ENCODE measurements at regions not wholly inside any gene's neighbourhood (a gene's known extent, or its start where the extent isn't known, plus 50 kb on each side); places are given as distances from the start of the nearest gene placed in this dataset.

GRCh38 chr1:58890609-58891008, 106.8 kb upstream of the JUN start:
- DNase-seq (ENCODE audit: low spot score): no peak

GRCh38 chr1:58891347-58891746, 107.5 kb upstream of the JUN start:
- DNase-seq (ENCODE audit: low spot score): no peak

- DNase-seq (ENCODE audit: low spot score): no peak
Measured at GRCh38 chr1:58893257-58893869, 109.5 kb upstream of the JUN start.

- DNase-seq (ENCODE audit: low spot score): no peak
Measured at GRCh38 chr1:58895082-58895481, 111.2 kb upstream of the JUN start.

GRCh38 chr1:58895559-58896145, 111.8 kb upstream of the JUN start:
- no peak for DNase-seq (ENCODE audit: low spot score)

DNA sequence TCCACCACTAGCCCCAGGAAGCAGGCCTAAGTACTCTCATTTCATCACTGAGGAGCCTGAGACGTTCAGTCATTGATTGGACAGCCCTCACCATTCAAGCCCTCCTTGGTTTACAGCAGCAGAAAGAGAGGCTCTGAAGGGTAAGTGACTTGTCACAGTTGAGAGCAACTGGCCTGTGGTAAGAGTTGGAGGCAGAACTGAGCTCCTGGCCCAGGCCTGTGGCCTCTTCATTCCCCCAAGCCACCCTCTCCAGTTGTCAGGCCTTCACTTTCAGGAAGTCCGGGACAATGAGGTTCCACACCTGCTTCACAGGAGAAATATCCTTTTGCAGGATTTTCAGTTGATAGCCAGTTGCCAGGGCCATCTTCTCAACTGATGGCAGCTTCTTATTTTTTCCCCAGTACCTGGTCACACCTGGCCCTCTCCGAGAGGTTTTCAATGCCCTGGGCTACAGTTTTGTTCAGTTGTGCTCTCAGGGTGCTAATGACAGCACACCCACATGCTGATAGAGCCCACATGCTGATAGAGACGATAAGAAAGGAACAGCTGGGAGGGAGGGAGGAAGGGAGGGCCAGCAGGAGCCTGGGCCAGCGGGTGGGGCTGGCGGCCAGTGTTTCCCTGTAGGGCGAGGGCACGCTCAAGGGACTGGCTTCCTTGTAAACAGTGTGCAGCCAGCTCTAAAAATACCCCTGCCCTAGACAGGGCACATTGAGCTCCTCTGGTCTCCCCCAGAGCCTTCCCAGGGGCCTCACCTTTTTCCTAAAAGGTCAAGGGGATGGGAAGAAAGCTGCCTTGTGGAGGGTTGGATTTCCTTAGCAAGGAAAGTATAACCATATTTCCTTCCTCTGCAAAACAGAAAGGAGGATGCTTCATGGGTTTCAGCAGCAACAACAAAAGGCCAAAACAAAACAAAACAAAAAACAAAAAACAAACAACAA, 112.7 kb upstream of the JUN start:
- no peak for DNase-seq (ENCODE audit: low spot score)

DNA sequence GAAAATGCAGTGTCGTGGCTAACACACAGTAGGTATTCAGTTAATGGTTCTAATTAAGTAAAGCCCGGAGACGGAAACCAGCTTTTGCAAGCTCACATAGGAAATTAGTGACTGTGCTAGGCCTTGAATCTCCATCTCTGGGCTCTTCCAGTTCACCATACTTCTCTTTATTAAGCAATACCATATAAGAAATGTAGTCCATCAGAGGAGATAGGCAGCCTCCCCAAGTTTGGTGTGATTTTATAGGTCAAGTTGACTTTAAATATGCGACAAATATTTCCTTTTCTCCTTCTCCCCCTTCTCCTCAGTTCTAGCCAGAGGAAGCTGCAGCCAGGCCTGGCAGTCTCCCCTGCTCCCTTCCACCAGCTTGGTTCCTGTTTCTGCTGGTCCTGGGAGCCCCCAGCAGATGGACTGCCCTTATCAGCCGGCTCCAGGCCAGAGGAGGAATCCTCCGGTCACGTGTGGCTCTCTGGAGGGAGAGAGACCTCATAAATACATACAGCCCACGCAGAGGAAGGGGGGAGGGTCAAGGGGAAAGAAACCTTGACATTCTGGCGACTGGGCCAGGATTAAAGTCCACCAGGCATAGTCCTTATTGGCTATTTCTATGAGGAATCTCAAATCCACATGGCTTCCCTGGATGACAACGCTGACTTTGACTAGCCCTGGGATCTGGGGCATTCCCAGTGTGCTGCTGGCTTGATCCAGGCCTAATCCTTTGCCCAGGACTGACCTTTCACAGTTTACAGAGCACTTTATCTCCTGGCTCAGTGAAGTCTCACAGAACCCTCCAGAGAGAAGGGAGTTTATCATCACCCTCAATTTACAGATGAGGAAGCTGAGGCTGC, 115.1 kb upstream of the JUN start:
- no peak for DNase-seq (ENCODE audit: low spot score)

DNA sequence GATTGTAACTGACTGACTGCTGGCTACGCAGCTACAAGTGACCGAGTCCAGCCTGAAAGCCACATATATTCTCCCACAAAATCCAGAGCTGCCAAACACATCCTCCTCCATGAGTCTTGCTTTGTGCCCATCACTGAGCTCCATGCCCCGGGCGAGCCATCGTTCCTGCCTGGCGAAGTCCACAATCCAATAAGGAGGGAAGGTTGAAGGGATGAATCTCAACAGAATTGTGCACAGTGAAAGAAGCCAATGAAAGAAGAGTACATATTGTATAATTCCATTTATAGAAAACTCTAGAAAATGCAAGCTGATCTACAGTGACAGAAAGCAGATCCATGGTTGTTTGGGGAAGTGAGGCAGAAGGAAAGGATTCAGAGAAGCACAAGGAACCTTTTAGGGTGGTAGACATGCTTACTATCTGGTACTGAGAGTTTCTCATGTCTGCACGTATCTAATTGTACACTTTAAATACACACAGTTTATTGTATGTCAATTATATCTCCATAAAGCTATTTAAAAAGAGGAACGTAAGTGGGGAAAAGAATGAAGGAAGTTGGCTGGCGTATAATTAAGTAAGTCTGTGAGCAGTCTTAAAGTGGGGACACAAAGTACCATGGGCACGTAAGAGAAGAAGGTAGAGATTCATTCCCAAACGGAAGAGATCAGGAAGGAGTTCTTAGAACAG, 115.9 kb upstream of the JUN start:
- no peak for DNase-seq (ENCODE audit: low spot score)

DNA sequence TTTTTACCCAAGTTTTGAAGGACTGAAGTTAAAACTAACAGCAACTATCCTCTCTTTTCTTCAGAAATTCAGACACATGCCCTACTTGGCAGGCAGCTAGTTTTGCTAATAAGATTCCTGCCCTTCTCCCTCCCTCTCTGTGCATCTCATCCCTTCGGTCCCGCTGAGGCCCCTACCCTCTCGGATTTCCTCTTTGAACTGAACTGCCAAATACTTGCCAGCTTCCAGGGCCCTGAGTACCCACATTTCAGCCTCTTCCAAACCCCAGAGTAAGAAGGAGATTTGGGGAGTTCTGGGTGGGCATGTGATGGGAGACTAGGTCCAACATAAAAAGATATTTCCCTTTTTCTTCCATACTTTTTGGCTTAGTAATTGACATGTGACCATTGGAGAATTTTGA, 116.5 kb upstream of the JUN start:
- DNase-seq (ENCODE audit: low spot score): no peak

- DNase-seq (ENCODE audit: low spot score): no peak
Measured at GRCh38 chr1:58901008-58901407, 117.2 kb upstream of the JUN start.

DNA sequence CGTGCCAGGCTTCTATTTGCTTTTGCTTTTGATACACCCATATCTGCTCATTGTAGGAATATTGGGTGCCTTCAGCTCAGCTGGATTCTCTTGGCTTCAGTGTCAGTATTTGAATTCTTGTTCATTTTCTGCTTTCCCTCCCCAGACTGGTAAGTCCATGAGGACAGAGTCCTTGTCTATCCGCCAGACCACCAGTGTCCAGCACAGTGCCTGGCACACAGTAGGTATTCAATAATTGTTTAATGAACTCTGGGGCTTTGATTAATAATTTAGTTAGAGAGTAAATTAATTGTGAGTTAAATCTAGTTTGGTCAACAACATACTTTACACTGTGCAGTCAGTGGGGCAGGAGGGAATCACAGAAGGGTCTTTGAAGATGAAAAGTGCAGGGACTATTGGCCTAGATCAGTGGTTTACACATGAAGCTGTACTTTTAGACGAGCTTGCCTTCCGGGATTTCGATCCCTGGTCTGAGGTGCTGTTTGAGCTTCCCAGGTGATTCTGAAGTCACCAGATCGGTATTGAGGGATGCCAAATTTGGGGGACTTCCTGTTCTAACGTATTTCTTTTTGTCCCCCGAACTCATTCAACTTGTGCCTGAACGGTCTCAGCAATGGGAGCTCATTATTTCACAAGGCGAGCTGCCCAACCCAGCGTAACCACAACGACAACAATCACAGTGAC, 119.1 kb upstream of the JUN start:
- no peak for DNase-seq (ENCODE audit: low spot score)

DNA sequence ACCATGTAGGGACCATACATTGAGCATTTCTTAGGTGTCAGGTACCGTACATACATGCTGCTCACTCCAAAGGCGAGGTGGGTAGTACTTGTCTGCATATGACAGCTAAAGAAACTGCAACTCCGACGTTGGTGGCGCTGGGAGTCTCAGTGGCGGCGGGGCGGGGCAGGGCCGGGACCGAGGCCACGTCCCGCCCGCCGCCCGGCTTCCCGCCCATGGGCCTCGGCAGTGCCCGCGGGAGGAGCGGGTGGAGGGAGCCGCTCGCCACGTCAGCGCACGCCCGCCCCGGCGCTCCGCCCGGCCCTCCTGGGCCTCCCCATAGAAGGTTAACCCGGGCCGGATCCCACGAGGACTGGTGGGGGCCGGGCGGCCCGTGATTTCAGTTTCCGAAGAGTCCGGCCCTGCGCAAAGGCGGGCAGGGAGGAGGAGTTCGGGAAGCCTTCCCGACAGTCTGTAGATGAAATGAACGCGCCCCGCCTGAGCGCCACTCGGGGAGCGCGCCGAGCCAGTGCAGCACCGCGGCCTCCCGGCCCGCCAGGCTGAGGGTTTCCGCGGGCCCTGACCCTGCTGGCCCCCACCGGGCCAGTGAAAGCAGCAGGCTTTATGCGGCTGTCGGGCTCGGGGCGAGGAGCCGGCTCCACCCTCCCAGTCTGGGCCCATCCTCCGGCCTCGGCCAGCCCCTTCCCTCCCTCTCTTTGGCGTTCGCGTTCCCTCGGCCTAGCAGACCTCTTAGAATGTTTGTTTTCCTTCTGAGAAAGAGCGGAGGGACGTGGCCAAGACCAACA, 119.9 kb upstream of the JUN start:
- DNase-seq (ENCODE audit: low spot score): peak; percentile 98

- DNase-seq (ENCODE audit: low spot score): no peak
Measured at GRCh38 chr1:58904299-58905125, 120.7 kb upstream of the JUN start.

GRCh38 chr1:58905126-58905490, 121.3 kb upstream of the JUN start:
- no peak for DNase-seq (ENCODE audit: low spot score)

DNA sequence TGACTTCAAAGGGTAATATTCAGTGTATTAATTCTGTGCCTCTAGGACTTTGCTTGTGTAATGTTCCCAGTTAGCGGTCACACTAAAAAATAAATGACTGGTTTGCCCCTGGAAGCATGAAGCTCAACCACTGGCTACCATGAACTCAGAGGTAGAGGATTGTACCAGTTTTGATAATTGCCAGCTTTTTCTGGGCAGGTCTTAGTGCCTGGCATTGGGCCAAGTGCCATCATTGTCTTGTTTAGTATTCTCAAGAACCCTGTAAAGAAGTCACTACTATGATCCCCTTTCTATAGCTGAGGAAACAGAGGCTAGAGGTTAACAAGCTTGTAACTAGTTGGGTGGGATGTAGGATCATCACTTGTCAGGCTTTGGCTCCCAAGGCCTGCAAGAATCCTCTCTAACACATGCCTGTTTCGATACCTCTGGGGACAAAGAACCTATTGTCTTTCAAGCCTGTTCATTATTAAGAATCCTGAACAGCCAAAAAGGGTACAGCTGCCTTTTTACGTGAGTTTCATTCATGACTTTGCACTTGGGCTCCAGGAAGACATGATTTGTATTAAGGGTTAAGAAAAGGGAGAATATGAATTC, 121.9 kb upstream of the JUN start:
- no peak for DNase-seq (ENCODE audit: low spot score)

GRCh38 chr1:58907398-58907797, 123.6 kb upstream of the JUN start:
- no peak for DNase-seq (ENCODE audit: low spot score)

DNA sequence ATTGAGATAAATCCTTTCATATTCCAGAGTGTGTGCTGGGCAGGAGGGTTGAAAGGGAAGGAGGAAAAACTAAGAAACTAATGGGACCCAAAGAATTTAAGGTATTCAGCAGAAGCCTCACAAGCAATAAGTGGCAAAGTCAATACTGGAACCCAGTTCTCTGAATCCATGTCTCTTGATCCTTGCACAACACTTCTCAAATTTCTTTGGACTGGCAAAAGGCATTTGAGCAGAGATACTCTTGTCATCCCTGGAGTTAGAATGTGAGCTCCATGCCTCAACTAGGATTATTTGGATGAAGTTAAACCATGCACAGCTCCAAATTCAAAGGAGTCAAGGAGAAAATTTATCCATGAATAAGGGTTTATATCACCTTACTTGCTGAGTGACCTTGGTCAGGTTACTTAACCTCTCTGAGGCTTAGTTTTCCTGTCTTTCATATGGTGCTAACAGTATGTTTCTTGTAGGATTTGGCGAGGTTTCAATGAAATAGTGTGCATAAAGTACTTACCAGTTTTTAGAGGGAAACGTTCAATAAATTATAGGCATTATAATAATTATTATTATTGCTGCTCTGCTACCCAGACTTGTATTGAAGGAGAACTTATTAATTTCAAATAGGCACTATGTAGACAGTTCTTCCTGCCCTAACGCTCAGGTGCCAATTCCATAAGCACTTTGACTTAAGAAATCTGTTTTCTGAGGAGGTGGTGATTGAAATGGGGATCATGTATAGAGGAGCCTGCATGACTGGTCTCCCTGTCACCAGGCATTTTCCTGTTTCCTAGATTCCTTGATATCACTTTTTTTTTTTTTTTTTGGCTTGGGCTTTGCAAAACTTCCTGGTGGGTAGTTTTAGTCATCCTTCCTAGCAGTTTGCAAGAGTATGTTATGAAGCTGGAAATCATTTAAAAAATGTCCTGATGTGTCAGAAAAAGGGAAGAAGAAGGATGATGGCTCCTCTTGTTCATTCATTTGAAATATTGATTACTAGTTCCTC, 125.0 kb upstream of the JUN start:
- no peak for DNase-seq (ENCODE audit: low spot score)

All from mesenteric fat pad (tissue), 1 donor.